RKO (cell line): ENCODE measurements at regions not wholly inside any gene's neighbourhood (a gene's known extent, or its start where the extent isn't known, plus 50 kb on each side); places are given as distances from the start of the nearest gene placed in this dataset.

Experiments
- DNase-seq: peaks from one replicate; pipeline ENCODE4 v3.0.0-alpha.2; 2016; ENCODE audit warnings: low spot score

- no peak for DNase-seq
Observed at GRCh38 chr13:50195045-50195444, 179.8 kb downstream of the KCNRG start.

- DNase-seq: no peak
Observed at GRCh38 chr13:50196118-50196517, 180.9 kb downstream of the KCNRG start.

DNA sequence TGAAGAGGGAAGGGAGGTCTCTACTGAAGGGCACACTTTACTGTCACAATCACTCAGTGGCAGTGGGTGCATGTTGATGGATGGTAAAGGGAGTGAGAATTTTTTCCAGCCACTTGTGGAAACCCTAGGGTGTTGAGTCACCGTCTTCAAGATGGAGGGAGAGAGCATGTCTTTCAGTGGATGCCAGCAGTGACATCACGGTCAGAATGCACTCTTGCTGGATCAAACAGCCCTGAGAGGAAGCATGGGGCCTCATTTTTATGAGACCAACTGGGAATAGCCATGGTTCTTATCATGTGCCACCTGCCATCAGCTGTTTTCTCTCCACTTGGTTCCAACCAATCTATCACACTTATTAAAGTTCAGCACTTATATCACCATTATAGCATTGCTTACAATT is 182.5 kb downstream of the KCNRG start:
- DNase-seq: no peak

DNA sequence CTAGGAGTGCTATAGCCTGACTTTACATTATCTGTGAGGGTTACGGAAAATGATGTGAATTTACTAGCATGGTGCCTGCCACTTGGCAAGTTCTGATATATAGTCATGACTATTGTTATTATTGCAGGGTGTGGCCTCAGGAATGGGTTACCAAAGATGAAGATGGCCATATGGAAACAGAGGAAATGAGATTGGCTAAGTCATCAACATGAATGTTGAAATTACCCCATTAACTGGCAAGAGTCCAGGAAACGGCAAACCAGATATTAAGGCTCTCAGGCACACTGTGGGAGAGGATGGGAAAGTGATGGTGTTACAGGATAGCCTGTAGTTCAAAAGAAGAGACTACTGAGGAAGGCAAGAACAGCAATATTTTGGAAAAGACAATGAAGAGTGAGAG is 183.3 kb downstream of the KCNRG start:
- no peak for DNase-seq

GRCh38 chr13:50200569-50200968 is 185.3 kb downstream of the KCNRG start:
- DNase-seq: no peak

GRCh38 chr13:50200988-50201387 is 185.7 kb downstream of the KCNRG start:
- no peak for DNase-seq

- no peak for DNase-seq
Observed at GRCh38 chr13:50202485-50202884, 187.2 kb downstream of the KCNRG start.

DNA sequence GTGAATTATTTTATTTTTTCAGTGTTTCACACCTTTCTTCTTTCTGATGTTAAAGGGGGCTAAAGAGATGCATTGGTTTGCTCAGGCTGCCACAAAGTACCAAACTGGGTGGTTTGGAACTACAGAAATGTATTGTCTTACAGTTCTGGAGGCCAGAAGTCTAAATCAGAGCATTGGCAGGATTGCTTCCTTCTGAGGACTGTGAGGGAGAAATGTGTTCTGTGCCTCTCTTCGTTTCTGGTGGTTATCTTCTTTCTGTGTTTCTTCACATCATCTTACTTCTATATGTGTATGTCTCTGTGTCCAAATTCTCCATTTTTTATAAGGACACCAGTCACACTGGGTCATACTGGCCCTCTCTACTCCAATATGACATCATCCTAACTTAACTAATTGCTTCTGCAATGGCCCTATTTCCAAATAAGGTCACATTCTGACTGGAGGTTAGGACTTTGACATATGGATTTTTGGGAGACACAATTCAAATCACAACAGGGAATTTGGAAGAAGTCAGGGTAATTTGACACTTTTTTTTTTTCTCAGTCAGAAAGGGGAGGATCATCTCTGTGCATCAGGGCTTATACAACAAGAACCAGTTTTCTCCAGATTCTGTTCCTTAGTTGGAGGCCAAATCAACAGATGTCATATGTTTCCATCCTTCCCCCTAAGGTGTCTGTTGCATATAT is 188.2 kb downstream of the KCNRG start:
- no peak for DNase-seq

DNA sequence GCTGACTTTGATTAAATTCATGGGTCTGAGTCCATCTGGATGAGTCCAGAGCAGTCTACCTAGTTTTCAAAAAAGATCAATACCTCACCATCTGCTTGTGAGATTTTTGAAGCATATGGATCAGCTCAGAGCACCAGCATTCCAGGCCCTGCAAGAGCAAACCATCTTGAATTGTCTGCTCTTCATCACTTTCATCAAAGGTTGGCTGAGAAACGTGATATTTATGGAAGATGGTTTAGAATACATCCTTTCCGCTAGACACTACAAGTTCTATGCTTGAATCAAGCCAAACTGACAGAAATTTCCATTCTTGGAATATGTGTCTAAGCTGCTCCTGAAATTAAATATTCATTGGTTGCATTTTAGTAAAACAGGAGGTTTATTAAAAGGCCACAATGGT is 190.3 kb downstream of the KCNRG start:
- no peak for DNase-seq

DNA sequence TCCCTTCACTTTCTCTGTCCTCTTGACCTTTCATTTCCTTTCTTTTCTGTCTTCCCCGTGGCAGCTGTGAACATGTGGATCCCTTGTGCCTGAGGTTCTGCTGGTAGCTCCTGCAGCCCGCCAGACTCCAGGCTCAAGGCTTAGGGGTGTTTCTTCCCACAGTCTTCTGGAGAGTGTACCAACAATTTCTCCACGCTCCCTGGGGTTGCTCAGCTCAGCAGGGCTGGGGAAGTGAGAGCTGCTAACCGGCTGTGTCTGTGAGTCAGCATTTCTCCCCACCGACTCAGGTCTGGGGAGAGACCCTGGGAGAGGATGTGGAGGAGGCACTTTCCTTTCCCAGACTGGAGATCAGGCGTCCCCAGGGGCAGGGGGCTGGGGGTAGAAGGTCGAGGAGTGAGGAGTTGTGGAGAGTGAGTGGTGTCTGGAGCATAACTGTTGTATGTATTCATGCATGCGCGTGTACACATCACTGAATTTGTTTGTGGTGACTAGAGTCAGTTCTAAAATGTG is 193.6 kb downstream of the KCNRG start:
- DNase-seq: no peak

GRCh38 chr13:50209631-50210030 is 194.4 kb downstream of the KCNRG start:
- no peak for DNase-seq

- no peak for DNase-seq
Observed at GRCh38 chr13:50213526-50213925, 198.3 kb downstream of the KCNRG start.

DNA sequence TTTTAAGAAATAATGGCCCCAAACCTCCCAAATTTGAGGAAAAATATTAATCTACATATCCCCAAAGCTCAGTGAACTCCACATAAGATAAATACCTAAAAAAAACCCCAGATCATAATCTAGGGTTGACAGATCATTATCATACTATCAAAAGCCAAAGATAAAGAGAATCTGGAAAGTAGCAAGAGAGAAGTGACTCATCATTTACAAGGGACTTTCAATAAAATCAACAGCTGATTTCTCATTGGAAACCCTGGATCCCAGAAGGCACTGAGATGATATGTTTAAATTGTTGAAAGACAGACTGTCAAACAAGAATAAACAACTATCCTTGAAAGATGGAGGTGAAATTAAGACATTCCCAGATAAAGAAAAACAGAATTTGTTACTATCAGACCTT is 199.3 kb downstream of the KCNRG start:
- DNase-seq: no peak

DNA sequence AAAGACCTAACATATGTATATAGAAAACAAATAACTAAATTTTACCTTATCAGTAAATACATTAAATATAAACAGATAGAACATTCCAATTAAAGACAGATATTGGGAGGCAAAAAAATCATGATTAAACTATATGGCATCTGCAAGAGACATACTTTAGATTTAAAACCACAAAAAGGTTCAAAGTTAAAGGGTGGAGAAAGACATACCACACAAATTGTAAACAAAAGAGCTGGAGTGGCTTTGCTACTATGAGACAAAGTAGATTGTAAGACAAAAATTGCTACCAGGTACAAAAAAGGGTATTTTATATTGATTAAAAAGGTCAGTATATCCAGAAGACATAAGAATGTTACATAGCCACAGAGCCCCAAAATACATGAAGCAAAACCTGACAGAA is 200.2 kb downstream of the KCNRG start:
- no peak for DNase-seq

GRCh38 chr13:50219743-50220142 is 204.5 kb downstream of the KCNRG start:
- no peak for DNase-seq

GRCh38 chr13:50220938-50221337 is 205.7 kb downstream of the KCNRG start:
- DNase-seq: no peak

GRCh38 chr13:50222569-50223332 is 207.5 kb downstream of the KCNRG start:
- no peak for DNase-seq

- DNase-seq: no peak
Observed at GRCh38 chr13:50224534-50224933, 209.3 kb downstream of the KCNRG start.

DNA sequence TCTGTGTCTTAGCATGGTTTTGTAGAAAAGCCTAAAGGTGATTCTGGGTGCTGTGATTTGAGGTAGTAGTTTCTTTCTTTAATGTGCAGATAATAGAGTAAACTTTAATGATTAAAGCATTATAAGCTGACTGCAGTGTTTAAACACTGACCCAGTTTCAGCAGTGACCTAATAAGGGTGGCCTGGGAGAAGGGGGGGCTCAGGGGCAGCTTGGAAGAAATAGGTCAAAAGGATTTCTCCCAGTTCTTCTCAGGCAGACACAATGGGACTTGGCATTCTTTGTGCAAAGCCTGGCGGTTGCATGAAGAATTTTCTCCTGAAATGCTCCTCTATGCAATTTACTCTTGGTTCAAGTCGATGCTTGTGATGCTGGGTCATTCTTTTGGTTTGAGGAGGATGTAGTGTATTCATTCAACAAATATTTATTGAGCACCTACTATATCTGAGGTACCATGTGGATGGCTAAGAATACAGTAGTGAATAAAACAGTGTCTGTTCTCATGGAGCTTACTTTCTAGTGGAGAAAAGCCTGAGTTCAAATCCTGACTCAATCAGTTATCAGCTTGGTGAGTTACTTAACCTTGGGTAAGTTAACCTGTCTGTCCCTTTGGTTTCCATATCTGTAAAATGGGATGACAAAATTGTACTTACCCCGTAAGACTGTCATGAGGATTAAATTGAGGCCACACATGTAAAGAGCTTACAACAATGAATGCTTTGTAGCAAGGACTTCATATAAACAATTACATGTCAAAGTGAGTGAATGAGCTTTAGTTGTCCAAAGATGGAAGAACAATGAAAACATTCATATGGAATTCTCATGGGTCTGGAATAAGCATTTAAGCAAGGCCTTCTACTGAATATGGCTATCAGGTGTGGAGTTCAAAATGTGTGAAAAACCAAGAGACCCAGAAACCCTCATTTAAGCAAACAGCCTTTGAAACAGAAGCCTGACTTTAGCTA is 210.2 kb downstream of the KCNRG start:
- no peak for DNase-seq

- DNase-seq: no peak
Observed at GRCh38 chr13:50226515-50227155, 211.4 kb downstream of the KCNRG start.

- no peak for DNase-seq
Observed at GRCh38 chr13:50227361-50227760, 212.1 kb downstream of the KCNRG start.

DNA sequence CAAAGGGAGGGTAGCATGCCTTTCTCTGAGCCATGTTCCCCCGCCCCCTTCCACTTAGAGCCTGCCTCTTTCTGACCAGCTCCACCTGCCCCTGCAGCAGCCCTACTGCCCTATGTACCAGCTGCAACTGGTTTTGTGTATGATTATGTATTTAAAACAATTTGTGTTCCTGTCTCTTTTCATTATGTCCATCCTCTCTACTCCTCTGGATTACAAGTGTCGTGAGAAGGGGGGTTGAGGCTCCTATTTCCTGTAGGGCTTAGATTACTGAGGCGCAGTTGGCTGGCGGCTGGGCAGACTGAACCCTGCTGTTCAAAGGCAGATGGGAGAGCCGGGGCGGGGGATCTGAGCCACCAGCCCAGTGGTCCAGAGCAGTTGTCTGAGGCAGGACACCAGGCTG is 213.3 kb downstream of the KCNRG start:
- no peak for DNase-seq
